ENCODE measurements at regions not wholly inside any gene's neighbourhood (a gene's known extent, or its start where the extent isn't known, plus 50 kb on each side); places are given as distances from the start of the nearest gene placed in this dataset.
"Not testable (repeated sequence)": the region's sequence is repeated elsewhere in the genome, so short reads cannot be mapped to it uniquely, and the experiment has no call there.

- FAIRE-seq, result no peak
Measured at GRCh38 chr1:117757668-117758067, 151.8 kb downstream of the TENT5C start.

GRCh38 chr1:117758444-117759316 is 152.8 kb downstream of the TENT5C start:
- FAIRE-seq, result no peak

GRCh38 chr1:117759535-117759934 is 153.7 kb downstream of the TENT5C start:
- no peak for FAIRE-seq

GRCh38 chr1:117760069-117760468 is 154.2 kb downstream of the TENT5C start:
- FAIRE-seq, result no peak

- FAIRE-seq, result no peak
Measured at GRCh38 chr1:117760485-117760884, 154.6 kb downstream of the TENT5C start.

- not testable (repeated sequence) for FAIRE-seq
Measured at GRCh38 chr1:117767756-117768155, 161.7 kb downstream of the GDAP2 start.

GRCh38 chr1:117770981-117771531 is 158.4 kb downstream of the GDAP2 start:
- no peak for FAIRE-seq

GRCh38 chr1:117779364-117779763 is 150.1 kb downstream of the GDAP2 start:
- FAIRE-seq, result no peak

GRCh38 chr1:117780687-117781475 is 148.5 kb downstream of the GDAP2 start:
- no peak for FAIRE-seq

- no peak for FAIRE-seq
Measured at GRCh38 chr1:117782056-117782455, 147.4 kb downstream of the GDAP2 start.

GRCh38 chr1:117783606-117784396 is 145.6 kb downstream of the GDAP2 start:
- FAIRE-seq, result no peak

- no peak for FAIRE-seq
Measured at GRCh38 chr1:117788014-117788413, 141.4 kb downstream of the GDAP2 start.

GRCh38 chr1:117793413-117793812 is 136.0 kb downstream of the GDAP2 start:
- FAIRE-seq, result peak; percentile 61

GRCh38 chr1:117794073-117794472 is 135.3 kb downstream of the GDAP2 start:
- no peak for FAIRE-seq

- no peak for FAIRE-seq
Measured at GRCh38 chr1:117795190-117795589, 134.2 kb downstream of the GDAP2 start.

- FAIRE-seq, result no peak
Measured at GRCh38 chr1:117795792-117796191, 133.6 kb downstream of the GDAP2 start.

- FAIRE-seq, result no peak
Measured at GRCh38 chr1:117796226-117796625, 133.2 kb downstream of the GDAP2 start.

GRCh38 chr1:117798550-117798949 is 130.9 kb downstream of the GDAP2 start:
- FAIRE-seq, result no peak

- no peak for FAIRE-seq
Measured at GRCh38 chr1:117802531-117803257, 126.7 kb downstream of the GDAP2 start.

GRCh38 chr1:117803318-117803717 is 126.1 kb downstream of the GDAP2 start:
- no peak for FAIRE-seq

GRCh38 chr1:117809764-117810163 is 119.7 kb downstream of the GDAP2 start:
- FAIRE-seq, result no peak

GRCh38 chr1:117810553-117810952 is 118.9 kb downstream of the GDAP2 start:
- no peak for FAIRE-seq
